SJSA1 (cell line): ENCODE measurements at regions not wholly inside any gene's neighbourhood (a gene's known extent, or its start where the extent isn't known, plus 50 kb on each side); places are given as distances from the start of the nearest gene placed in this dataset.
A peak's percentile ranks its signal among the peaks of the same experiment; 100 is the strongest.

Experiments
- DNase-seq, 2 experiments: peaks; one replicate each; pipeline ENCODE4 v3.0.0-alpha.2; 2015 to 2020; ENCODE audit warnings: low spot score in 2 of 2, low read depth in 1 of 2
- H3K27ac ChIP-seq: fragments of 250-450 bp; sonication (Bioruptor Pico); 2 replicates; pipeline ENCODE4 v1.5.1; 2020; ENCODE audit warnings: mild to moderate bottlenecking, moderate library complexity
- H3K27me3 ChIP-seq: fragments of 250-450 bp; sonication (Bioruptor Pico); replicated peaks from 2 replicates; pipeline ENCODE4 v1.5.1; 2020; ENCODE audit warnings: mild to moderate bottlenecking, moderate library complexity
- H3K36me3 ChIP-seq: fragments of 250-450 bp; sonication (Bioruptor Pico); 2 replicates; pipeline ENCODE4 v1.5.1; 2020; ENCODE audit warnings: mild to moderate bottlenecking
- H3K4me1 ChIP-seq: fragments of 250-450 bp; sonication (Bioruptor Pico); replicated peaks from 2 replicates; pipeline ENCODE4 v1.6.1; 2021; ENCODE audit warnings: mild to moderate bottlenecking
- H3K4me3 ChIP-seq: fragments of 250-450 bp; sonication (Bioruptor Pico); 2 replicates; pipeline ENCODE4 v1.5.1; 2020; ENCODE audit warnings: mild to moderate bottlenecking
- H3K9me3 ChIP-seq: fragments of 250-450 bp; sonication (Bioruptor Pico); replicated peaks from 2 replicates; pipeline ENCODE4 v1.5.1; 2020; ENCODE audit warnings: mild to moderate bottlenecking

GRCh38 chr1:234963180-234963903, 165.3 kb downstream of the TOMM20 start:
- peaks cover 67% of the 10 kb centered on the region for H3K4me1 ChIP-seq
- no peaks in the 10 kb centered on the region for H3K36me3 ChIP-seq
- peak; percentile 88 to 92 for DNase-seq
- H3K27ac ChIP-seq = peak overlapping the region; percentile 100
- no peaks in the 10 kb centered on the region for H3K9me3 ChIP-seq
- H3K4me3 ChIP-seq = no peak overlapping the region
- H3K27me3 ChIP-seq = no peaks in the 10 kb centered on the region

GRCh38 chr1:234962340-234962989, 166.2 kb downstream of the TOMM20 start:
- Histone ChIP-seq H3K27ac (peak overlapping the region; percentile 100), H3K9me3 (no peaks in the 10 kb centered on the region), H3K4me1 (peaks cover 69% of the 10 kb centered on the region), H3K36me3 (no peaks in the 10 kb centered on the region), H3K27me3 (no peaks in the 10 kb centered on the region), H3K4me3 (no peak overlapping the region)
- peak; percentile 94 to 97 for DNase-seq

- DNase-seq = peak in 1 of 2 experiments; percentile 60
- Histone ChIP-seq H3K27ac (peak overlapping the region; percentile 100), H3K9me3 (no peaks in the 10 kb centered on the region), H3K4me3 (no peak overlapping the region), H3K27me3 (no peaks in the 10 kb centered on the region), H3K36me3 (no peaks in the 10 kb centered on the region), H3K4me1 (peaks cover 69% of the 10 kb centered on the region)
Measured at GRCh38 chr1:234961456-234962339, 166.9 kb downstream of the TOMM20 start.

- Histone ChIP-seq H3K4me1 (peaks cover 68% of the 10 kb centered on the region), H3K27ac (peak overlapping the region; percentile 51), H3K9me3 (no peaks in the 10 kb centered on the region), H3K4me3 (no peak overlapping the region), H3K36me3 (no peaks in the 10 kb centered on the region), H3K27me3 (no peaks in the 10 kb centered on the region)
- no peak for DNase-seq
Measured at GRCh38 chr1:234960722-234961455, 167.7 kb downstream of the TOMM20 start.

- peak in 1 of 2 experiments; percentile 31 for DNase-seq
- H3K4me3 ChIP-seq = no peak overlapping the region
- no peak overlapping the region for H3K27ac ChIP-seq
- H3K4me1 ChIP-seq = peaks cover 63% of the 10 kb centered on the region
- H3K9me3 ChIP-seq = no peaks in the 10 kb centered on the region
- H3K36me3 ChIP-seq = no peaks in the 10 kb centered on the region
- no peaks in the 10 kb centered on the region for H3K27me3 ChIP-seq
Measured at GRCh38 chr1:234958706-234959657, 169.7 kb downstream of the TOMM20 start.

DNA sequence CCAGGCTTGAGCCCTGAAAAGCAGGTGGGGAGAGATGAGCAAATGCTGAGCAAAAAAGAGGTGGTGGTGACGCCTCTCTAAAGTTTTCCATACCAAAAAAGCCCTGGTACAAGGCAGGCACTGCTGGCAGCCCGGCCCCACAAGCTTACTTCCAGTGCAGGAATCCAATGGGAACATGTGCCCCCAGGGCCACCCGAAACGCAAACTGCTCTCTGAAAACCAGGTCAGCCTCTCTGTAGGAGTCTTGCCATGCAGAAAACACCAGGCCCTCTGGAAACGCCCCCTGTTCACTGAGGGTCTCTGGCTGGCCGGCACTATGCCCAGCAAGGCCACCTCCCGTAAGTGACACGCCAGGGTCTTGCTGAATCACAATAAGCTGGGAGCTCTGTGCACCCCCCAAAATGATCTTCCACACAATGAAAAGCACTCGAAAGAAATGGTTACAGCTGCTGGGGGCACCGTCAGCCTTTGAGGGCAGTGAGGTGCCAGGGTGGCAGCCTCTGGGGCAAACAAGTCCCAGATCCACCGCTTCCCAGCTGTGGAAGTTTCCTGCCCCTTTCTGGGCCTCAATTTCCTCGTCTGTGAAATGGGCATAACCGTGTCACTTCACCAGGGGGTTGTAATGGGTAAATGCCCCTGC, 170.5 kb downstream of the TOMM20 start:
- H3K27me3 ChIP-seq = no peaks in the 10 kb centered on the region
- H3K36me3 ChIP-seq = no peaks in the 10 kb centered on the region
- H3K4me1 ChIP-seq = peaks cover 55% of the 10 kb centered on the region
- H3K4me3 ChIP-seq = no peak overlapping the region
- no peak overlapping the region for H3K27ac ChIP-seq
- H3K9me3 ChIP-seq = no peaks in the 10 kb centered on the region
- DNase-seq = peak in 1 of 2 experiments; percentile 28

- Histone ChIP-seq H3K9me3 (no peaks in the 10 kb centered on the region), H3K4me1 (peaks cover 49% of the 10 kb centered on the region), H3K36me3 (no peaks in the 10 kb centered on the region), H3K27ac (no peak overlapping the region), H3K27me3 (no peaks in the 10 kb centered on the region), H3K4me3 (no peak overlapping the region)
- peak in 1 of 2 experiments; percentile 39 for DNase-seq
Measured at GRCh38 chr1:234957330-234958065, 171.1 kb downstream of the TOMM20 start.

- Histone ChIP-seq H3K27me3 (no peaks in the 10 kb centered on the region), H3K4me1 (peaks cover 43% of the 10 kb centered on the region), H3K36me3 (no peaks in the 10 kb centered on the region), H3K27ac (no peak overlapping the region), H3K9me3 (no peaks in the 10 kb centered on the region), H3K4me3 (no peak overlapping the region)
- peak in 1 of 2 experiments; percentile 19 for DNase-seq
Measured at GRCh38 chr1:234956821-234957329, 171.8 kb downstream of the TOMM20 start.

GRCh38 chr1:234955107-234955731, 173.4 kb downstream of the TOMM20 start:
- Histone ChIP-seq H3K36me3 (no peaks in the 10 kb centered on the region), H3K27ac (no peak overlapping the region), H3K4me1 (peaks cover 27% of the 10 kb centered on the region), H3K27me3 (no peaks in the 10 kb centered on the region), H3K9me3 (no peaks in the 10 kb centered on the region), H3K4me3 (no peak overlapping the region)
- DNase-seq = no peak

- no peaks in the 10 kb centered on the region for H3K36me3 ChIP-seq
- H3K27ac ChIP-seq = no peak overlapping the region
- peaks cover 25% of the 10 kb centered on the region for H3K4me1 ChIP-seq
- H3K4me3 ChIP-seq = no peak overlapping the region
- no peak for DNase-seq
- H3K9me3 ChIP-seq = no peaks in the 10 kb centered on the region; the same call in 1 of the 2 replicates
- no peaks in the 10 kb centered on the region for H3K27me3 ChIP-seq
Measured at GRCh38 chr1:234954613-234955012, 174.0 kb downstream of the TOMM20 start.
